HCT116 (cell line): ENCODE measurements at regions not wholly inside any gene's neighbourhood (a gene's known extent, or its start where the extent isn't known, plus 50 kb on each side); places are given as distances from the start of the nearest gene placed in this dataset.

ENCODE experiments used
- ATAC-seq: fragments of 200-7000 bp; cut with Tn5 transposase; 2 replicates; pipeline ENCODE4 v1.9.1; 2020; ENCODE audit warnings: mild to moderate bottlenecking, moderate library complexity
- BruUV-seq: library from RNA; stranded (reverse); fragments of 400-500 nt; replicated peaks from 2 replicates; lab custom pipeline; 2021; lab: Mats Ljungman, UMichigan
- CTCF ChIA-PET: fragments of 300-600 bp; sonication (Branson Sonifier 250); formaldehyde crosslinking; loops from one replicate; lab custom pipeline; 2021; ENCODE audit warnings: antibody characterized with exemption; lab: Charles Lee
- POLR2A ChIA-PET: fragments of 300-600, 350-600 bp; sonication (Branson Sonifier 250); formaldehyde crosslinking; loops from one replicate; lab custom pipeline; 2021; ENCODE audit warnings: antibody characterized with exemption; lab: Charles Lee
- RAD21 ChIA-PET, 2 experiments: fragments of 300-600 bp; sonication (Branson Sonifier 250); formaldehyde crosslinking; loops; one replicate each; lab custom pipeline; 2023; ENCODE audit warnings: low total read pairs in 2 of 2; ENCODE audit not compliant: uncharacterized antibody in 2 of 2, unreplicated experiment in 2 of 2, low non-redundant PET in 1 of 2; lab: Charles Lee
- DNase-seq: peaks from one replicate; pipeline ENCODE4 v3.0.0-alpha.2; 2010; ENCODE audit warnings: low read depth, low spot score
- H2AFZ ChIP-seq: fragments of 200-600 bp; shearing (Covaris generic), sonication (generic); 2 replicates; pipeline ENCODE4 v1.6.1; 2017; ENCODE audit warnings: low read depth, mixed run types, mixed read lengths, antibody characterized with exemption, low read length; ENCODE audit not compliant: poor library complexity, severe bottlenecking
- H3K27ac ChIP-seq: 2 replicates; pipeline ENCODE4 v1.5.1; 2012; ENCODE audit warnings: low read depth, low read length
- H3K27me3 ChIP-seq: fragments of 200-600 bp; sonication (generic); 2 replicates; pipeline ENCODE4 v1.6.1; 2016; ENCODE audit warnings: mixed run types, low read length, mixed read lengths; ENCODE audit not compliant: insufficient read depth
- H3K36me3 ChIP-seq, 2 experiments: fragments of 200-500 bp in 1 of 2; fragments of 200-600 bp in 1 of 2; sonication (Bioruptor generic) in 1 of 2; sonication (generic) in 1 of 2; 2 replicates each; pipeline versions ENCODE4 v1.5.1 to v1.6.1; 2014 to 2016; ENCODE audit warnings: low read length in 2 of 2, inconsistent platforms in 1 of 2, mixed read lengths in 1 of 2, mixed run types in 1 of 2; ENCODE audit not compliant: insufficient read depth in 2 of 2, control insufficient read depth in 1 of 2
- H3K4me1 ChIP-seq, 2 experiments: fragments of 200-600 bp in 1 of 2; sonication (generic) in 1 of 2; 2 replicates each; pipeline versions ENCODE4 v1.5.1 to v1.6.1; 2012 to 2017; ENCODE audit warnings: low read length in 2 of 2, inconsistent platforms in 1 of 2, mild to moderate bottlenecking in 1 of 2, mixed read lengths in 1 of 2, mixed run types in 1 of 2, moderate library complexity in 1 of 2; ENCODE audit not compliant: insufficient read depth in 2 of 2, control insufficient read depth in 1 of 2
- H3K4me2 ChIP-seq: fragments of 200-600 bp; sonication (generic); 2 replicates; pipeline ENCODE4 v1.6.1; 2017; ENCODE audit warnings: mixed run types, low read length, mixed read lengths
- H3K4me3 ChIP-seq, 2 experiments: fragments of 200-600 bp in 1 of 2; sonication (generic) in 1 of 2; replicated peaks in 1 of 2; 2 replicates each; pipeline ENCODE4 v1.5.1; 2011 to 2016; ENCODE audit warnings: low read length in 2 of 2, control low read depth in 1 of 2, low read depth in 1 of 2, mild to moderate bottlenecking in 1 of 2, mixed read lengths in 1 of 2, mixed run types in 1 of 2
- H3K79me2 ChIP-seq: fragments of 200-600 bp; sonication (generic); 2 replicates; pipeline ENCODE4 v1.6.1; 2017; ENCODE audit warnings: mild to moderate bottlenecking, mixed run types, low read length, moderate library complexity, mixed read lengths; ENCODE audit not compliant: insufficient read depth
- H3K9ac ChIP-seq: fragments of 200-600 bp; sonication (generic); 2 replicates; pipeline ENCODE4 v1.6.1; 2016; ENCODE audit warnings: low read length, mixed read lengths
- H3K9me2 ChIP-seq: fragments of 200-600 bp; sonication (generic), shearing (Covaris generic); 2 replicates; pipeline ENCODE4 v1.6.1; 2017; ENCODE audit warnings: mixed run types, mild to moderate bottlenecking, moderate library complexity; ENCODE audit not compliant: insufficient read depth
- H3K9me3 ChIP-seq, 2 experiments: fragments of 200-500 bp in 1 of 2; fragments of 200-600 bp in 1 of 2; sonication (Bioruptor generic) in 1 of 2; sonication (generic) in 1 of 2; 2 replicates each; pipeline ENCODE4 v1.6.1; 2014 to 2017; ENCODE audit warnings: low read length in 2 of 2, mixed read lengths in 2 of 2, inconsistent platforms in 1 of 2, low read depth in 1 of 2, mild to moderate bottlenecking in 1 of 2, mixed run types in 1 of 2, moderate library complexity in 1 of 2; ENCODE audit not compliant: control insufficient read depth in 1 of 2, insufficient read depth in 1 of 2
- H4K20me1 ChIP-seq: fragments of 200-600 bp; sonication (generic), shearing (Covaris generic); 2 replicates; pipeline ENCODE4 v1.6.1; 2017; ENCODE audit warnings: mixed run types, mild to moderate bottlenecking, moderate library complexity; ENCODE audit not compliant: insufficient read depth
- CBX3 ChIP-seq: IDR thresholded peaks from 2 replicates; pipeline ENCODE4 v1.6.1; 2012; ENCODE audit warnings: low read depth
- EGR1 ChIP-seq: IDR thresholded peaks from 2 replicates; pipeline ENCODE4 v1.6.1; 2012; ENCODE audit warnings: low read depth
- ELF1 ChIP-seq: IDR thresholded peaks from 2 replicates; pipeline ENCODE4 v1.6.1; 2012; ENCODE audit warnings: low read depth, borderline replicate concordance
- EZH2 ChIP-seq: fragments of 200-600 bp; sonication (generic); IDR thresholded peaks from 2 replicates; pipeline ENCODE4 v1.6.1; 2017; ENCODE audit warnings: antibody characterized with exemption, mixed run types
- EZH2phosphoT487 ChIP-seq: fragments of 200-600 bp; IDR thresholded peaks from 2 replicates; pipeline ENCODE4 v1.6.1; 2018; ENCODE audit warnings: antibody characterized with exemption, borderline replicate concordance
- FOSL1 ChIP-seq: IDR thresholded peaks from 2 replicates; pipeline ENCODE4 v1.6.1; 2012; ENCODE audit warnings: low read depth
- POLR2A ChIP-seq: IDR thresholded peaks from 2 replicates; pipeline ENCODE4 v1.7.0; 2011; ENCODE audit warnings: borderline replicate concordance; ENCODE audit not compliant: insufficient read depth, insufficient read length; ENCODE audit errors: extremely low read depth
- POLR2AphosphoS5 ChIP-seq: IDR thresholded peaks from 2 replicates; pipeline ENCODE4 v1.6.1; 2011; ENCODE audit warnings: mild to moderate bottlenecking, low read depth, low read length, moderate library complexity
- RAD21 ChIP-seq: IDR thresholded peaks from 2 replicates; pipeline ENCODE4 v1.6.1; 2012; ENCODE audit warnings: low read depth, mild to moderate bottlenecking
- SIN3A ChIP-seq: IDR thresholded peaks from 2 replicates; pipeline ENCODE4 v1.6.1; 2012; ENCODE audit warnings: low read depth
- SP1 ChIP-seq: IDR thresholded peaks from 2 replicates; pipeline ENCODE4 v1.6.1; 2012; ENCODE audit warnings: low read depth
- SRF ChIP-seq: IDR thresholded peaks from 2 replicates; pipeline ENCODE4 v1.6.1; 2012; ENCODE audit warnings: low read depth
- TCF7L2 ChIP-seq: IDR thresholded peaks from 2 replicates; pipeline ENCODE4 v1.7.0; 2011; ENCODE audit warnings: borderline replicate concordance, inconsistent platforms; ENCODE audit not compliant: insufficient read depth, insufficient read length; ENCODE audit errors: extremely low read depth
- YY1 ChIP-seq: IDR thresholded peaks from 2 replicates; pipeline ENCODE4 v1.6.1; 2011; ENCODE audit warnings: low read length, low read depth, moderate library complexity, mild to moderate bottlenecking; ENCODE audit not compliant: insufficient replicate concordance; ENCODE audit errors: extremely low read depth
- ZFX ChIP-seq: fragments of 450-650 bp; IDR thresholded peaks from 2 replicates; pipeline ENCODE4 v1.6.1; 2017
- intact Hi-C: fragments of 100-400 bp; cut with micrococcal nuclease; formaldehyde crosslinking; loops from 2 replicates; pipeline ENCODE4 v1.10.0; 2022
- TF ChIP-seq, protein P1 (sequence below): IDR thresholded peaks from 2 replicates; pipeline ENCODE4 v1.6.1; 2012; ENCODE audit warnings: low read depth
- TF ChIP-seq, protein P2 (sequence below): IDR thresholded peaks from 2 replicates; pipeline ENCODE4 v1.6.1; 2012
- TF ChIP-seq, protein P3 (sequence below): IDR thresholded peaks from 2 replicates; pipeline ENCODE4 v1.6.1; 2011; ENCODE audit warnings: mild to moderate bottlenecking, low read length, moderate library complexity; ENCODE audit not compliant: insufficient replicate concordance; ENCODE audit errors: extremely low read depth

DNA sequence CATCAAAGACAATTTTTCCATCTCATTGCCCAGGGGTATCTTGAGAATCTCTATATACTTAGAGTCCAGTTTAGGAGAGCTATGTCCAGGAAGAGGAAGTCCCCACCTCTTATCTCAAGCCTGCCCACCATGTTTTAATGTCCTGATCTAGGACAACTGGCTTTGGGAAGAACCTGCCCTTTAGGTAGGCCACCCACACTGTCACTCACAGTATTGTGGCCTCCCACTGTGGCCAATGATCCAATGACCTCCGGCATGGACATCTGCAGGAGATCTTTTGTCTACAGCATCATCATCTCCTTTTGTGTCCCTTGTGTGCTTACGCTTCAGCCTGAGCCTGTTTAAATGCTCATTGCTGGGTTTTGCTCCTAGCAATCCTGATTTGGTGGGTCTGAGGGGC, 77.4 kb downstream of the SLC4A3 start:
- ATAC-seq (no peak), DNase-seq (no peak)
- Histone ChIP-seq H4K20me1 (no peaks in the 10 kb centered on the region), H3K4me1 (peaks cover 93 to 94% of the 10 kb centered on the region in 2 experiments), H3K9me2 (no peaks in the 10 kb centered on the region), H3K4me2 (peak overlapping the region; percentile 65), H3K27me3 (no peaks in the 10 kb centered on the region), H3K36me3 (peaks cover 8 to 24% of the 10 kb centered on the region in 2 experiments; a peak in 3 of 4 replicates), H3K9me3 (no peaks in the 10 kb centered on the region), H3K4me3 (no peak overlapping the region; a peak in 1 of 4 replicates), H3K27ac (peak overlapping the region; percentile 98), H3K9ac (peak overlapping the region; percentile 60), H2AFZ (no peak overlapping the region), H3K79me2 (peaks cover 100% of the 10 kb centered on the region)
- POLR2A ChIA-PET, result interaction anchor here (1.8 kb wide), 1 partner anchor 15 kb away, joined by 7 read pairs; no protein-coding TSS in a partner anchor
- CTCF ChIA-PET, result interaction anchor here (1.2 to 1.5 kb wide), 2 partner anchors 14 to 16 kb away, joined by 3 to 4 read pairs; no protein-coding TSS in a partner anchor
- BruUV-seq, result no TSS peak
- RAD21 ChIA-PET, result no interaction called here
- intact Hi-C loops, result no loop called here
- no peak for TF ChIP-seq EGR1
- no peak for TF ChIP-seq TCF7L2
- no peak for TF ChIP-seq EZH2phosphoT487
- no peak for TF ChIP-seq RAD21
- TF ChIP-seq, protein P1, sequence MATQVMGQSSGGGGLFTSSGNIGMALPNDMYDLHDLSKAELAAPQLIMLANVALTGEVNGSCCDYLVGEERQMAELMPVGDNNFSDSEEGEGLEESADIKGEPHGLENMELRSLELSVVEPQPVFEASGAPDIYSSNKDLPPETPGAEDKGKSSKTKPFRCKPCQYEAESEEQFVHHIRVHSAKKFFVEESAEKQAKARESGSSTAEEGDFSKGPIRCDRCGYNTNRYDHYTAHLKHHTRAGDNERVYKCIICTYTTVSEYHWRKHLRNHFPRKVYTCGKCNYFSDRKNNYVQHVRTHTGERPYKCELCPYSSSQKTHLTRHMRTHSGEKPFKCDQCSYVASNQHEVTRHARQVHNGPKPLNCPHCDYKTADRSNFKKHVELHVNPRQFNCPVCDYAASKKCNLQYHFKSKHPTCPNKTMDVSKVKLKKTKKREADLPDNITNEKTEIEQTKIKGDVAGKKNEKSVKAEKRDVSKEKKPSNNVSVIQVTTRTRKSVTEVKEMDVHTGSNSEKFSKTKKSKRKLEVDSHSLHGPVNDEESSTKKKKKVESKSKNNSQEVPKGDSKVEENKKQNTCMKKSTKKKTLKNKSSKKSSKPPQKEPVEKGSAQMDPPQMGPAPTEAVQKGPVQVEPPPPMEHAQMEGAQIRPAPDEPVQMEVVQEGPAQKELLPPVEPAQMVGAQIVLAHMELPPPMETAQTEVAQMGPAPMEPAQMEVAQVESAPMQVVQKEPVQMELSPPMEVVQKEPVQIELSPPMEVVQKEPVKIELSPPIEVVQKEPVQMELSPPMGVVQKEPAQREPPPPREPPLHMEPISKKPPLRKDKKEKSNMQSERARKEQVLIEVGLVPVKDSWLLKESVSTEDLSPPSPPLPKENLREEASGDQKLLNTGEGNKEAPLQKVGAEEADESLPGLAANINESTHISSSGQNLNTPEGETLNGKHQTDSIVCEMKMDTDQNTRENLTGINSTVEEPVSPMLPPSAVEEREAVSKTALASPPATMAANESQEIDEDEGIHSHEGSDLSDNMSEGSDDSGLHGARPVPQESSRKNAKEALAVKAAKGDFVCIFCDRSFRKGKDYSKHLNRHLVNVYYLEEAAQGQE, result no peak
- TF ChIP-seq, protein P2, sequence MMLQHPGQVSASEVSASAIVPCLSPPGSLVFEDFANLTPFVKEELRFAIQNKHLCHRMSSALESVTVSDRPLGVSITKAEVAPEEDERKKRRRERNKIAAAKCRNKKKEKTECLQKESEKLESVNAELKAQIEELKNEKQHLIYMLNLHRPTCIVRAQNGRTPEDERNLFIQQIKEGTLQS, result no peak
- no peak for TF ChIP-seq SRF
- no peak for TF ChIP-seq SP1
- TF ChIP-seq POLR2A, result no peak
- no peak for TF ChIP-seq EZH2
- no peak for TF ChIP-seq CBX3
- no peak for TF ChIP-seq POLR2AphosphoS5
- TF ChIP-seq, protein P3, sequence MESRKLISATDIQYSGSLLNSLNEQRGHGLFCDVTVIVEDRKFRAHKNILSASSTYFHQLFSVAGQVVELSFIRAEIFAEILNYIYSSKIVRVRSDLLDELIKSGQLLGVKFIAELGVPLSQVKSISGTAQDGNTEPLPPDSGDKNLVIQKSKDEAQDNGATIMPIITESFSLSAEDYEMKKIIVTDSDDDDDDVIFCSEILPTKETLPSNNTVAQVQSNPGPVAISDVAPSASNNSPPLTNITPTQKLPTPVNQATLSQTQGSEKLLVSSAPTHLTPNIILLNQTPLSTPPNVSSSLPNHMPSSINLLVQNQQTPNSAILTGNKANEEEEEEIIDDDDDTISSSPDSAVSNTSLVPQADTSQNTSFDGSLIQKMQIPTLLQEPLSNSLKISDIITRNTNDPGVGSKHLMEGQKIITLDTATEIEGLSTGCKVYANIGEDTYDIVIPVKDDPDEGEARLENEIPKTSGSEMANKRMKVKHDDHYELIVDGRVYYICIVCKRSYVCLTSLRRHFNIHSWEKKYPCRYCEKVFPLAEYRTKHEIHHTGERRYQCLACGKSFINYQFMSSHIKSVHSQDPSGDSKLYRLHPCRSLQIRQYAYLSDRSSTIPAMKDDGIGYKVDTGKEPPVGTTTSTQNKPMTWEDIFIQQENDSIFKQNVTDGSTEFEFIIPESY, result no peak
- TF ChIP-seq SIN3A, result no peak
- TF ChIP-seq ELF1, result no peak
- TF ChIP-seq YY1, result no peak
- no peak for TF ChIP-seq FOSL1
- no peak for TF ChIP-seq ZFX
